HEK293 (cell line): ENCODE measurements at regions not wholly inside any gene's neighbourhood (a gene's known extent, or its start where the extent isn't known, plus 50 kb on each side); places are given as distances from the start of the nearest gene placed in this dataset.

Source experiments
- CTCF ChIA-PET: fragments of 350-600 bp; formaldehyde crosslinking; extraction: SDS; loops from one replicate; lab custom pipeline; 2021; ENCODE audit warnings: antibody characterized with exemption; lab: Yijun Ruan, JAX
- POLR2A ChIA-PET: fragments of 300-600 bp; formaldehyde crosslinking; extraction: SDS; loops from one replicate; lab custom pipeline; 2020; ENCODE audit warnings: antibody characterized with exemption, inconsistent platforms; lab: Yijun Ruan, JAX
- H3K27ac ChIP-seq: fragments of 200-500 bp; sonication (Bioruptor generic); 2 replicates; pipeline ENCODE4 v1.5.1; 2014; ENCODE audit warnings: low read depth, low read length, control low read depth, inconsistent platforms; ENCODE audit errors: extremely low read depth
- H3K36me3 ChIP-seq, 2 experiments: fragments of 200-500 bp in 1 of 2; sonication (Bioruptor generic) in 1 of 2; 1 replicate in 1 of 2; 2 replicates in 1 of 2; pipeline ENCODE4 v1.5.1; 2014 to 2017; ENCODE audit warnings: inconsistent platforms in 2 of 2, low read length in 2 of 2; ENCODE audit not compliant: control insufficient read depth in 2 of 2, insufficient read depth in 1 of 2
- H3K4me1 ChIP-seq: fragments of 200-500 bp; sonication (Bioruptor generic); 2 replicates; pipeline ENCODE4 v1.5.1; 2014; ENCODE audit warnings: mild to moderate bottlenecking, low read length, inconsistent platforms; ENCODE audit not compliant: control insufficient read depth, insufficient read depth
- H3K4me3 ChIP-seq: 2 replicates; pipeline ENCODE4 v1.5.1; 2011; ENCODE audit warnings: low read depth, mild to moderate bottlenecking, control low read depth, low read length, moderate library complexity
- H3K9me3 ChIP-seq: fragments of 200-500 bp; sonication (Bioruptor generic); 2 replicates; pipeline ENCODE4 v1.5.1; 2014; ENCODE audit warnings: low read depth, low read length, inconsistent platforms; ENCODE audit not compliant: control insufficient read depth, insufficient read depth
- GLIS2 ChIP-seq: fragments of 450-650 bp; formaldehyde crosslinking; IDR thresholded peaks from 2 replicates; pipeline ENCODE4 v1.5.1; 2016; ENCODE audit warnings: missing biosample characterization, missing genetic modification characterization
- HIC1 ChIP-seq: fragments of 450-650 bp; formaldehyde crosslinking; IDR thresholded peaks from 2 replicates; pipeline ENCODE4 v1.5.1; 2016; ENCODE audit warnings: missing biosample characterization, missing genetic modification characterization
- HOXA7 ChIP-seq: sonication (generic); formaldehyde crosslinking; IDR thresholded peaks from 2 replicates; pipeline ENCODE4 v1.8.1; 2022; ENCODE audit warnings: missing genetic modification reagents, borderline replicate concordance
- IKZF3 ChIP-seq: fragments of 450-650 bp; IDR thresholded peaks from 2 replicates; pipeline ENCODE4 v1.5.0; 2018; ENCODE audit warnings: missing biosample characterization, mild to moderate bottlenecking, missing genetic modification characterization, moderate library complexity
- RBAK ChIP-seq: fragments of 450-650 bp; formaldehyde crosslinking; IDR thresholded peaks from 2 replicates; pipeline ENCODE4 v1.5.1; 2016; ENCODE audit warnings: missing biosample characterization, missing genetic modification characterization
- SETDB1 ChIP-seq: IDR thresholded peaks from one replicate; pipeline ENCODE4 v1.6.1; 2017; ENCODE audit warnings: mild to moderate bottlenecking, low read length, moderate library complexity, mixed read lengths; ENCODE audit not compliant: insufficient read length
- SP7 ChIP-seq: fragments of 450-650 bp; formaldehyde crosslinking; IDR thresholded peaks from 2 replicates; pipeline ENCODE4 v1.5.1; 2016; ENCODE audit warnings: missing biosample characterization, missing genetic modification characterization
- WT1 ChIP-seq: fragments of 450-650 bp; formaldehyde crosslinking; IDR thresholded peaks from 2 replicates; pipeline ENCODE4 v1.5.1; 2016; ENCODE audit warnings: missing biosample characterization, missing genetic modification characterization
- ZBTB11 ChIP-seq: fragments of 450-650 bp; formaldehyde crosslinking; conservative IDR thresholded peaks from 2 replicates; pipeline ENCODE4 v1.5.1; 2016; ENCODE audit warnings: low read depth, missing biosample characterization, missing genetic modification characterization
- ZBTB17 ChIP-seq: fragments of 450-650 bp; formaldehyde crosslinking; IDR thresholded peaks from 2 replicates; pipeline ENCODE4 v1.5.1; 2016; ENCODE audit warnings: missing biosample characterization, missing genetic modification characterization
- ZNF121 ChIP-seq: fragments of 450-650 bp; formaldehyde crosslinking; IDR thresholded peaks from 2 replicates; pipeline ENCODE4 v1.5.1; 2016; ENCODE audit warnings: missing biosample characterization, missing genetic modification characterization
- ZNF140 ChIP-seq: fragments of 450-650 bp; formaldehyde crosslinking; IDR thresholded peaks from 2 replicates; pipeline ENCODE4 v1.5.1; 2016; ENCODE audit warnings: missing biosample characterization, missing genetic modification characterization
- ZNF155 ChIP-seq: fragments of 450-650 bp; formaldehyde crosslinking; IDR thresholded peaks from 2 replicates; pipeline ENCODE4 v1.5.1; 2016; ENCODE audit warnings: missing biosample characterization, missing genetic modification characterization
- ZNF292 ChIP-seq: fragments of 450-650 bp; formaldehyde crosslinking; IDR thresholded peaks from 2 replicates; pipeline ENCODE4 v1.5.1; 2016; ENCODE audit warnings: low read depth, missing biosample characterization, missing genetic modification characterization, borderline replicate concordance
- ZNF394 ChIP-seq: fragments of 450-650 bp; formaldehyde crosslinking; IDR thresholded peaks from 2 replicates; pipeline ENCODE4 v1.5.1; 2016; ENCODE audit warnings: missing biosample characterization, missing genetic modification characterization, mild to moderate bottlenecking, moderate library complexity, borderline replicate concordance
- ZNF555 ChIP-seq: fragments of 450-650 bp; formaldehyde crosslinking; conservative IDR thresholded peaks from 2 replicates; pipeline ENCODE4 v1.5.1; 2017; ENCODE audit warnings: missing biosample characterization, mild to moderate bottlenecking, missing genetic modification characterization, inconsistent platforms
- ZNF585B ChIP-seq: fragments of 450-650 bp; formaldehyde crosslinking; IDR thresholded peaks from 2 replicates; pipeline ENCODE4 v1.5.1; 2016; ENCODE audit warnings: missing biosample characterization, missing genetic modification characterization
- ZNF596 ChIP-seq: fragments of 450-650 bp; IDR thresholded peaks from 2 replicates; pipeline ENCODE4 v1.5.0; 2018; ENCODE audit warnings: missing biosample characterization, mild to moderate bottlenecking, missing genetic modification characterization, moderate library complexity
- ZNF600 ChIP-seq: fragments of 450-650 bp; formaldehyde crosslinking; IDR thresholded peaks from 2 replicates; pipeline ENCODE4 v1.5.1; 2016; ENCODE audit warnings: missing biosample characterization, missing genetic modification characterization

- Histone ChIP-seq H3K9me3 (no peaks in the 10 kb centered on the region), H3K4me3 (no peak overlapping the region), H3K4me1 (no peaks in the 10 kb centered on the region), H3K27ac (no peak overlapping the region), H3K36me3 (no peaks in the 10 kb centered on the region)
- POLR2A ChIA-PET = no interaction called here
- no peak for TF ChIP-seq HIC1
- CTCF ChIA-PET = interaction anchor here (1.0 kb wide), 1 partner anchor 375 kb away, joined by 3 read pairs; no protein-coding TSS in a partner anchor
Observed at GRCh38 chr2:240204431-240205276, 64.2 kb upstream of the OTOS start.

GRCh38 chr2:240205348-240205747 lies 64.9 kb upstream of the OTOS start:
- Histone ChIP-seq H3K27ac (no peak overlapping the region), H3K4me3 (no peak overlapping the region)
- CTCF ChIA-PET = interaction anchor here (0.6 to 1.0 kb wide), 3 partner anchors 187 to 374 kb away, joined by 3 read pairs; no protein-coding TSS in a partner anchor
- TF ChIP-seq ZNF555 (tag by site-specific recombination) = no peak
- no peak for TF ChIP-seq WT1 (tag by site-specific recombination)
- 0 out of 2 replicates have a peak, but pooled peaks have one; percentile 29 for TF ChIP-seq ZBTB17 (tag by site-specific recombination)
- TF ChIP-seq, all 188 proteins: peak for 1
- POLR2A ChIA-PET = no interaction called here
- no peaks in the 10 kb centered on the region for H3K36me3 ChIP-seq
- H3K4me1 ChIP-seq = no peaks in the 10 kb centered on the region
- no peaks in the 10 kb centered on the region for H3K9me3 ChIP-seq

GRCh38 chr2:240205772-240206171 lies 65.3 kb upstream of the OTOS start:
- POLR2A ChIA-PET = no interaction called here
- H3K36me3 ChIP-seq = no peaks in the 10 kb centered on the region
- no peaks in the 10 kb centered on the region for H3K4me1 ChIP-seq
- H3K4me3 ChIP-seq = no peak overlapping the region
- no peak overlapping the region for H3K27ac ChIP-seq
- no peaks in the 10 kb centered on the region for H3K9me3 ChIP-seq
- TF ChIP-seq ZNF600 (tag by site-specific recombination) (no peak), ZNF596 (tag by site-specific recombination) (no peak), ZNF155 (tag by site-specific recombination) (no peak), SP7 (tag by site-specific recombination) (no peak), ZNF121 (tag by site-specific recombination) (no peak), ZNF585B (no peak), RBAK (tag by site-specific recombination) (no peak), SETDB1 (no peak), HOXA7 (CRISPR knock-in tag) (no peak), ZNF394 (tag by site-specific recombination) (no peak), GLIS2 (tag by site-specific recombination) (no peak), IKZF3 (tag by site-specific recombination) (no peak), ZNF140 (no peak)
- TF ChIP-seq, all 188 proteins: peak for 0
- CTCF ChIA-PET = interaction anchor here (0.6 to 1.0 kb wide), 4 partner anchors 188 to 374 kb away, joined by 3 to 6 read pairs (median 3); no protein-coding TSS in a partner anchor

- H3K27ac ChIP-seq = no peak overlapping the region
- TF ChIP-seq HOXA7 (CRISPR knock-in tag) (no peak), SETDB1 (peak; percentile 33), ZNF292 (tag by site-specific recombination) (no peak), ZBTB11 (tag by site-specific recombination) (no peak)
- no peaks in the 10 kb centered on the region for H3K9me3 ChIP-seq
- no peak overlapping the region for H3K4me3 ChIP-seq
- H3K4me1 ChIP-seq = no peaks in the 10 kb centered on the region
- no peaks in the 10 kb centered on the region for H3K36me3 ChIP-seq
- ChIA-PET POLR2A (no interaction called here), CTCF (no interaction called here)
Observed at GRCh38 chr2:240206630-240207029, 66.2 kb upstream of the OTOS start.
